ENCODE measurements at regions not wholly inside any gene's neighbourhood (a gene's known extent, or its start where the extent isn't known, plus 50 kb on each side); places are given as distances from the start of the nearest gene placed in this dataset.

GRCh38 chr2:48015421-48015820, 109.1 kb upstream of the FBXO11 start:
- Histone ChIP-seq H3K4me2 (ENCODE audit: extremely low read depth, insufficient read depth, low read length) (no peak overlapping the region), H3K79me2 (ENCODE audit: control insufficient read depth, insufficient read depth, low read length) (no peaks in the 10 kb centered on the region), H3K4me1 (ENCODE audit: control insufficient read depth, extremely low read depth, insufficient read depth, low read length) (no peaks in the 10 kb centered on the region), H3K4me3 (replicated peaks in 1 of 4; ENCODE audit: control extremely low read depth in 1 of 4, insufficient read depth in 1 of 4, low read depth in 3 of 4, low read length in 4 of 4) (no peak overlapping the region), H3K27me3 (ENCODE audit: control insufficient read depth, insufficient read depth, low read length) (no peaks in the 10 kb centered on the region), H4K20me1 (ENCODE audit: control insufficient read depth, extremely low read depth, insufficient read depth, low read length) (no peaks in the 10 kb centered on the region), H3K9me3 (ENCODE audit: control insufficient read depth, insufficient read depth, low read depth, low read length) (no peaks in the 10 kb centered on the region), H3K27ac (ENCODE audit: insufficient read depth, low read length) (no peak overlapping the region), H3K9ac (ENCODE audit: insufficient read depth, low read length) (no peak overlapping the region), H2AFZ (ENCODE audit: low read length) (no peak overlapping the region), H3K36me3 (ENCODE audit: control insufficient read depth, insufficient read depth, low read length) (no peaks in the 10 kb centered on the region)
- TF ChIP-seq CTCF (conservative IDR thresholded peaks at IDR 0.05 in 1 of 2, IDR thresholded peaks at IDR 0.05 in 1 of 2; ENCODE audit: low read depth in 1 of 2, low read length in 2 of 2) (no peak), EZH2 (IDR thresholded peaks at IDR 0.05; ENCODE audit: low read length, missing control alignments) (no peak)
- DNase-seq (ENCODE audit: low read depth in 2 of 2) = no peak

- no peaks in the 10 kb centered on the region for H3K4me1 ChIP-seq (ENCODE audit: control insufficient read depth, extremely low read depth, insufficient read depth, low read length)
- no peak overlapping the region for H3K27ac ChIP-seq (ENCODE audit: insufficient read depth, low read length)
- H2AFZ ChIP-seq (ENCODE audit: low read length) = no peak overlapping the region
- no peak overlapping the region for H3K4me2 ChIP-seq (ENCODE audit: extremely low read depth, insufficient read depth, low read length)
- no peak overlapping the region for H3K9ac ChIP-seq (ENCODE audit: insufficient read depth, low read length)
- H3K36me3 ChIP-seq (ENCODE audit: control insufficient read depth, insufficient read depth, low read length) = no peaks in the 10 kb centered on the region
- no peaks in the 10 kb centered on the region for H3K79me2 ChIP-seq (ENCODE audit: control insufficient read depth, insufficient read depth, low read length)
- H4K20me1 ChIP-seq (ENCODE audit: control insufficient read depth, extremely low read depth, insufficient read depth, low read length) = no peaks in the 10 kb centered on the region
- no peaks in the 10 kb centered on the region for H3K9me3 ChIP-seq (ENCODE audit: control insufficient read depth, insufficient read depth, low read depth, low read length)
- peaks cover 2% of the 10 kb centered on the region for H3K27me3 ChIP-seq (ENCODE audit: control insufficient read depth, insufficient read depth, low read length)
- H3K4me3 ChIP-seq (replicated peaks in 1 of 4; ENCODE audit: control extremely low read depth in 1 of 4, insufficient read depth in 1 of 4, low read depth in 3 of 4, low read length in 4 of 4) = no peak overlapping the region
- TF ChIP-seq CTCF (conservative IDR thresholded peaks at IDR 0.05 in 1 of 2, IDR thresholded peaks at IDR 0.05 in 1 of 2; ENCODE audit: low read depth in 1 of 2, low read length in 2 of 2) (peak in 1 of 2 donors; percentile 15), EZH2 (IDR thresholded peaks at IDR 0.05; ENCODE audit: low read length, missing control alignments) (no peak)
- DNase-seq (ENCODE audit: low read depth in 2 of 2) = no peak
Measured at GRCh38 chr2:48016225-48017019, 110.1 kb upstream of the FBXO11 start.

GRCh38 chr2:48017136-48017535, 110.8 kb upstream of the FBXO11 start:
- no peak for DNase-seq (ENCODE audit: low read depth in 2 of 2)
- Histone ChIP-seq H2AFZ (ENCODE audit: low read length) (no peak overlapping the region), H4K20me1 (ENCODE audit: control insufficient read depth, extremely low read depth, insufficient read depth, low read length) (no peaks in the 10 kb centered on the region), H3K27me3 (ENCODE audit: control insufficient read depth, insufficient read depth, low read length) (peaks cover 3% of the 10 kb centered on the region), H3K27ac (ENCODE audit: insufficient read depth, low read length) (no peak overlapping the region), H3K9me3 (ENCODE audit: control insufficient read depth, insufficient read depth, low read depth, low read length) (no peaks in the 10 kb centered on the region), H3K9ac (ENCODE audit: insufficient read depth, low read length) (no peak overlapping the region), H3K4me3 (replicated peaks in 1 of 4; ENCODE audit: control extremely low read depth in 1 of 4, insufficient read depth in 1 of 4, low read depth in 3 of 4, low read length in 4 of 4) (no peak overlapping the region), H3K36me3 (ENCODE audit: control insufficient read depth, insufficient read depth, low read length) (no peaks in the 10 kb centered on the region), H3K79me2 (ENCODE audit: control insufficient read depth, insufficient read depth, low read length) (no peaks in the 10 kb centered on the region), H3K4me2 (ENCODE audit: extremely low read depth, insufficient read depth, low read length) (no peak overlapping the region), H3K4me1 (ENCODE audit: control insufficient read depth, extremely low read depth, insufficient read depth, low read length) (no peaks in the 10 kb centered on the region)
- TF ChIP-seq EZH2 (IDR thresholded peaks at IDR 0.05; ENCODE audit: low read length, missing control alignments) (no peak), CTCF (conservative IDR thresholded peaks at IDR 0.05 in 1 of 2, IDR thresholded peaks at IDR 0.05 in 1 of 2; ENCODE audit: low read depth in 1 of 2, low read length in 2 of 2) (no peak)
